LHCN-M2 (cell line): ENCODE measurements at regions not wholly inside any gene's neighbourhood (a gene's known extent, or its start where the extent isn't known, plus 50 kb on each side); places are given as distances from the start of the nearest gene placed in this dataset.
A peak's percentile ranks its signal among the peaks of the same experiment; 100 is the strongest.
"Not testable (repeated sequence)": the region's sequence is repeated elsewhere in the genome, so short reads cannot be mapped to it uniquely, and the experiment has no call there.

Experiments
- DNase-seq: peaks from one replicate; pipeline ENCODE4 v3.0.0-alpha.2; 2012; ENCODE audit warnings: low read depth

GRCh38 chrX:1700757-1701156, 85.9 kb downstream of the ASMT start:
- no peak for DNase-seq

GRCh38 chrX:1701396-1701901, 86.6 kb downstream of the ASMT start:
- not testable (repeated sequence) for DNase-seq

- DNase-seq: not testable (repeated sequence)
Observed at GRCh38 chrX:1702142-1702541, 87.3 kb downstream of the ASMT start.

GRCh38 chrX:1702557-1702956, 87.7 kb downstream of the ASMT start:
- not testable (repeated sequence) for DNase-seq

GRCh38 chrX:1709277-1709676, 94.4 kb downstream of the ASMT start:
- not testable (repeated sequence) for DNase-seq

DNA sequence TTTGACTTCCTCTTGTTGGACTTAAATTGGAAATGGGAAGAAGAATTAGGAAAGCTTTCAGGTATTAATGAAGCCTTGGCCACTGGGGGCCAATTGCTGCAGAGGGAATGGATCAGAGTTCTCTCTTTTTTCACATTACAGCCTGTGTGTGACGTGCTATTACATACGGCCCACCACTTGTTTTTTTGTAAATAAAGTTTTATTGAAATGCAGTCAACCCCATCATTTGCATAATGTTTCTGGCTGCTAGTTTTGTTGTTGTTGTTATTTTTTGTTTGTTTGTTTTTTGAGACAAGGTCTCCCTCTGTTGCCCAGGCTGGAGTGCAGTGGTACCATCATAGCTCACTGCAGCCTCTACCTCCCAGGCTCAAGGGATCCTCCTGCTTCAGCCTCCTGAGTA, 98.4 kb downstream of the ASMT start:
- DNase-seq: no peak

DNA sequence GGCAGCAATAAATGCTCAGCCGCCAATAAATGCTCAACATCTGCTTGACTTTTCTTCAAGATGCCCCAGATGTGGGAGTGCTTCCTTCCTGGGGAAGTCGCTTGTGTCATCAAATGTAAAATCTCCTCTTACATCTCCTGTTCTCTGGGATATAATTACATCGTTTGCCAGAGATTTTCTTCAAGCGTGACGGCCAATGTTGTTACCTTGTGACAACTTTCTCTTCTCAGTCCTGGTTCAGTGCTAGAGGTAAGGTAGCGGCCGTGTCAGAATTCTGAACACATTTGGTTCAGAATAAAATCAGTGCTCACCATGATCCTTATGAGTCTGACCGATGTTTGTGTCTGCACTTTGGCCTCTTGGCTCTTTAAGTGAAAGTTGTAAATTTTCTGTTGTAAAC, 102.5 kb downstream of the ASMT start:
- no peak for DNase-seq

DNA sequence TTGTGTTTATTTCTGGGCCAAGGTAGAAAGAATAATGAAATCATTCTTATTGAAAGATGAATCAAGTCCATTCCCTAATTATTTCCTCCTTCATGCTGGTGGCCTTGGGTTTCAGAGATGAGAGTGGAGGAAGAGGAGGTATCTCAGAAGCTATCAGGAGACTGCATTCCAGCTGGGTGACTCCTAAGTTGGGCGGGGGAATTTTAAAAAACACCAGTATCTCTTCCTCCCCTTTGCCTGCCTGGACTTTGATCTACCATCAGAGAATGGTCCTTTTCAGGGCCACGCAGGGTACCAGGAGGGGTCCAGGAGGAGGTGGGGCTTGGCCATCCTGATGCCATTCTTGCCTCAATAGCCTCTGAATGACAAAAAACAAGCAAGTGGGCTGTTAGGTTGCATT, 104.4 kb downstream of the ASMT start:
- DNase-seq: no peak

GRCh38 chrX:1720836-1721235, 106.0 kb downstream of the ASMT start:
- peak; percentile 9 for DNase-seq

- DNase-seq: no peak
Observed at GRCh38 chrX:1725472-1725871, 110.6 kb downstream of the ASMT start.

DNA sequence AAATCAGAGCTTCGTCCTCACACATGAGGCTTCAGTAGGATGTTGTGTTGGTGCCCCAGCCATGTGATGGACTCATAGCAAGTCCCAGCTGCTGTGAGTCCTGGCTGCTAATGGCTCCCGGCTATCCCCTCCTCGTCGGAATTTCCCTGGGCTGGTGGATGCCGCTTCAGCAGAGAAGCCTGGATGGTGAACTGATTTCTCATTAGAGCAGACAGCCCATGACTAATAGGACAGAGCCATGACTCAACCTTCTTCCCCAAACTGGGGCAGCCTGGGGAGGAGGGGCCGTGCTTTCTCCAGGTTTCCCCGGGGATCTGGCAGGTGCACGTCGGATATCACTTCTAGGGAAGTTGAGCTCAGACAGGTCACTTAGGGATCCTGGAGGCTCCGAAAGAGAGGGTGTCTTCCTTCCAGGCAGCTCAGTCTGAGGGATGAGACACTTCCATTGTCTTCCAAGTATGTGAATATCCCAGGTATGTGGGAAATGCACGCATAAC, 112.7 kb downstream of the ASMT start:
- peak; percentile 8 for DNase-seq

- no peak for DNase-seq
Observed at GRCh38 chrX:1734806-1735205, 119.9 kb downstream of the ASMT start.

DNA sequence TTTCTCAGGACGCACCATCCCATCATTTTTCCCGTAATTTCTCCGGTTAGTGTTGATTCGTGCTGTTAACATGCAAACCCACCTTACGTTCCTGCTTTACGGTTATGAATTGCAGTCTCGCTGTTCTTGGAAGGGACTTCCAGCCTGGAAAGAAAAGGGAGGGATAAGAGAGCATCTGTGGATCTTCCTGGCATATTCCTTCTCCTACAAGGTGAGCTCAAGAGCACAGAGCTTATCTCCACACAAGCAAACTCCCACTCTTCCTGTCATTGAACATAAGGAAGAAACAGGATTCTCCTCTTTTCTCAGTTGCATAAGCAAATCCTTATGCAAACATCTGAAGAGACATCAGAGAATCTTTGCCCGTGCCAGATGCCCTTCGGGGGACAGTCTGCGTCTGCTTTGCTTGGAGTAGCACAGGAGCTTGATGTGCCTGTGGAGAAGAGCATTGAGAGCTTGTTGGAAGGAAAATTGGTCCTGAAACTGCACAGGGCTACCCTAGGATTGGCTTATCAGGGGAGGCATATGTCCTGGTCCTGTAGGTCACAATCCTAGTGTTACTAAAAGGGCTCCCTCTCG, 127.0 kb downstream of the ASMT start:
- no peak for DNase-seq

GRCh38 chrX:1743105-1743504, 128.2 kb downstream of the ASMT start:
- no peak for DNase-seq

- DNase-seq: no peak
Observed at GRCh38 chrX:1743663-1744062, 128.8 kb downstream of the ASMT start.

GRCh38 chrX:1748408-1748807, 133.5 kb downstream of the ASMT start:
- DNase-seq: no peak

DNA sequence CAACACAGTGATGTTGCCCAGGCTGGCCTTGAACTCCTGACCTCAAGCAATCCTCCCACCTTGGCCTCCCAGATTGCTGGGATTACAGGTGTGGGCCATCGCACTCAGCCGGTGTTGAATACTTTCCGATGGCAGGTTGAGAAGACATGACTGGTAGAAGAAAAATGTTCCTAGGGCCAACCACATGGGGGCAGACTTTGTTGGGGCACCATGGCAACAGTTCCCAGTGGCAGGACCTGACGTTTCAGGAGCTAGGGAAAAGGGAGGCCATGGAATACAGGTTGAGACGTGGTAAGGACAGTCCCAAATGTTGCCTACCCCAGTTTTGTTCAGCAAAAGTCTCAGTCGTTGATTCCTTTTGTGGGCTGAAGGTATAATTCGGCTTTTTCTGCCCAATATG, 134.6 kb downstream of the ASMT start:
- no peak for DNase-seq

- DNase-seq: no peak
Observed at GRCh38 chrX:1750267-1750666, 135.4 kb downstream of the ASMT start.

- no peak for DNase-seq
Observed at GRCh38 chrX:1751781-1752180, 136.9 kb downstream of the ASMT start.

DNA sequence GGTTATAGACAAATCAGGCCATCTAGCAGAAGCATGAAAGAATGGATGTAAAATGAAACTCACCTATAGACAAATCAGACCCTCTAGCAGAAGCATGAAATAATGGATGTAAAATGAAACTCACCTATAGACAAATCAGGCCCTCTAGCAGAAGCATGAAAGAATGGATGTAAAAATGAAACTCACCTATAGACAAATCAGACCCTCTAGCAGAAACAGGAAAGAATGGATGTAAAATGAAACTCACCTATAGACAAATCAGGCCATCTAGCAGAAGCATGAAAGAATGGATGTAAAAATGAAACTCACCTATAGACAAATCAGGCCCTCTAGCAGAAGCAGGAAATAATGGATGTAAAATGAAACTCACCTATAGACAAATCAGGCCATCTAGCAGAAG, 137.9 kb downstream of the ASMT start:
- DNase-seq: not testable (repeated sequence)

GRCh38 chrX:1754077-1754476, 139.2 kb downstream of the ASMT start:
- DNase-seq: peak; percentile 14

GRCh38 chrX:1763294-1763693, 148.4 kb downstream of the ASMT start:
- no peak for DNase-seq

DNA sequence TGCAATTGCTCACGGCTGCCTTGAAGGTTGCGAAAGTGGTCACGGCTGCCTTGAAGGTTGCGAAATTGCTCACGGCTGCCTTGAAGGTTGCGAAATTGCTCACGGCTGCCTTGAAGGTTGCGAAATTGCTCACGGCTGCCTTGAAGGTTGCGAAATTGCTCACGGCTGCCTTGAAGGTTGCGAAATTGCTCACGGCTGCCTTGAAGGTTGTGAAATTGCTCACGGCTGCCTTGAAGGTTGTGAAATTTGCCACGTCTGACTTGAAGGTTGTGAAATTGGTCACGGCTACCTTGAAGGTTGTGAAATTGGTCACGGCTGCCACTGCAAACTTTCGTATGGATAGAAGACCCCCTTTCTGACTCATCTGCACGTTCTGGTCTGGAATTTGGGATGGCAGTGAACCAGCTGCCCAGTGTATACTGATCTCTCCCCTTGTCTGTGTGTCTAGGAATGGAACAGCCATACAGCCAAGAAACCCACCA, 150.1 kb downstream of the ASMT start:
- not testable (repeated sequence) for DNase-seq

DNA sequence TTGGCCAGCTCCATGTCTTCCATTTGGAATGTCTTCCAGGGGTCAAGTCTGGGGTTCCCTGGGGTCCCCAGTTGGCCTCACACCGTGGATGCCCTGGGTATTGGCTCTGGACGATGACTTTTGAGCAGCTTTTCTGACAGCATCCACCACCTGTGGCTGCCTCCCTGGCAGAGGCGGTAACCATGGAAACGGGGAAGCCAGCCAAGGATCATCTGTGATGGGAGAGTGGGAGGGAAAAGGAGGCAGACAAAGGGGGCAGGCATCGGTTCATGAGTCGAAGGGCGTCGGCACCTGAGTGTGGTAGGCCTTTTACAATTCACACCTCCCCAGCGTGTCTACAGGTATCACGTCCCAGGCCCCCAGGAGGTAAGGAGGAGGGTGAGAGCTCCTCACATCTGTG, 152.2 kb downstream of the ASMT start:
- DNase-seq: no peak
